GM18498 (cell line): ENCODE measurements at regions not wholly inside any gene's neighbourhood (a gene's known extent, or its start where the extent isn't known, plus 50 kb on each side); places are given as distances from the start of the nearest gene placed in this dataset.

Experiments used
- ATAC-seq: cut with Tn5 transposase; IDR thresholded peaks from one replicate; pipeline ENCODE4 v1.9.1; 2021; ENCODE audit warnings: mild to moderate bottlenecking, moderate library complexity; ENCODE audit not compliant: unreplicated experiment

GRCh38 chr13:95445131-95445530, 107.4 kb upstream of the CLDN10 start:
- ATAC-seq = no peak

- no peak for ATAC-seq
These were observed 104.7 kb upstream of the CLDN10 start for GRCh38 chr13:95447814-95448213.

DNA sequence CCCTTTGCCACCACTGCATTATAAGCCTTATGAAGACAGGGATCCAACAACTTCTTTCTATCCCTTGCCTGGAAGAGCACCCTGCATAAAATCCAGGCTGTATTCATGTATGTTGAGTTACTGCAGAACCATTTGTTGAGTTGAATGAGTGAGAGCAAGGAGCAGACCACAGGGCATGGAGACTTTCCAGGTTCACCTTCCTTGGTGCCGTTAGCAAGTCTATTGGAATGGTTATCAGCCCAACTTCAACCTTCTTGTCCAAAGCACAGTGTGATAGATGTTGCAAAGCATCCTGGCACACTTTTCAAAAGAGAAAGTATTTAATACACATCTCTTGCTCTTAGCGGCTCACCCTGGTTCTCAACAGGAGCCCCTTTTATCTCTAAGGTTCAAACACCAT, 100.9 kb upstream of the CLDN10 start:
- ATAC-seq = no peak

GRCh38 chr13:95452375-95452774, 100.1 kb upstream of the CLDN10 start:
- no peak for ATAC-seq

DNA sequence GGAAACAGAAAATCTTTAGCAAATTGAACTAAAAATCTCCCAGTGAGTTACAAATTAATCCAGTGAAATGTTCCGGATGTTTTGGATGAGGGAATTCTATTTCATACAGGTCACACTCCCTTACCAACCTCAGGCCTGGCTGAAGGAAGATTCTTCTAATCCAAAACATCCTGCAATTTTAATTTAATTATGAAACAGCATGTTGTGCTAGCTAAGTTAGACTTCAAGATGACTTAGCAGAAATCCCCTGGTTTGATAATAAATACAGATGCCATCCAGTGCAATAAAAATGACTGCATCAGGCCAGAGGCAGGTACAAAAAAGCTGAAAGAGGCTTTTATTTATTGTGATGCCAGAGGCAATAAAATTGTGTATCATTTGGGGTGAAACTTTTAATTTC, 96.7 kb upstream of the CLDN10 start:
- no peak for ATAC-seq

DNA sequence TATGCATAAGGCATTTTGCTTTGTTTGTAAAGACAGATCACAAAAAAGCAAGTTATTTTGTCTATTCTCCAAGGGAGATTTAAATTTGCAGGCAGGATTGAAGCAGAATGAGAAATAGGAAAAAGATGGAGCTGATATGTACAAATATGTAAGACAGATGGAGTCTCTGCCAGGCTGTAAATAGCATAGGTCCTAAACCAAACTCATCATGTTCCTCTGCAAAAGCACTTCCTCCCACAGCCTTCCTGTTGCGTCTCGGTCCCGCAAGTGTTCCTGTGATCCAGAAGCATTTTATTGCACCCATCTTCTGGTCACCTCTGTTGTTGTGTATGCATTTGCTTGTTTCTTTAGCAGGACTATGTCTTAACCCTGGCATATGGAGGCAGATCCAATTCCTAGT, 95.7 kb upstream of the CLDN10 start:
- peak; percentile 13 for ATAC-seq

- peak; percentile 99 for ATAC-seq
These were observed 95.2 kb upstream of the CLDN10 start for GRCh38 chr13:95457294-95457693.

- ATAC-seq = no peak
These were observed 89.7 kb upstream of the CLDN10 start for GRCh38 chr13:95462801-95463200.

GRCh38 chr13:95463531-95463930, 89.0 kb upstream of the CLDN10 start:
- ATAC-seq = no peak

GRCh38 chr13:95470574-95471366, 81.8 kb upstream of the CLDN10 start:
- ATAC-seq = no peak

- ATAC-seq = no peak
These were observed 80.6 kb upstream of the CLDN10 start for GRCh38 chr13:95471960-95472359.

DNA sequence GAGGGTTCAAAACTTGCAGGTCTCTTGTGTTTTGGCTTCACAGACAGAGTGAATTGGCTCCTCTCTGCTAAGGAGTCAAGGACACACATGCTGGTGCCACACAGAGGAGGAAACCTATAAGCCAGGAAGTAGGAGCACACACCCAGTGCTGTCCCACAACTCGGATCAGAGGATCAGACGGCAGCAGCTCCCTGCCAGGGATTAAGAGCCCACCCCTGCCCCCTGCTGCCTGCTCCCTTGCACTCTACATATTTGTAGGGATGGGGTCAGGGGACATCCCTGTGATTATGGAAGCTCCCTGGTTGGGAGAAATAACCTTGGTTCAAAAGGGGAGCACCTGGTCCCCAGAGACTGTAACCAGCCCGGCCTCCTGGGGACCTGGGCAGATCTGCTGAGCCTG, 77.5 kb upstream of the CLDN10 start:
- ATAC-seq = no peak

GRCh38 chr13:95477187-95477586, 75.3 kb upstream of the CLDN10 start:
- no peak for ATAC-seq

DNA sequence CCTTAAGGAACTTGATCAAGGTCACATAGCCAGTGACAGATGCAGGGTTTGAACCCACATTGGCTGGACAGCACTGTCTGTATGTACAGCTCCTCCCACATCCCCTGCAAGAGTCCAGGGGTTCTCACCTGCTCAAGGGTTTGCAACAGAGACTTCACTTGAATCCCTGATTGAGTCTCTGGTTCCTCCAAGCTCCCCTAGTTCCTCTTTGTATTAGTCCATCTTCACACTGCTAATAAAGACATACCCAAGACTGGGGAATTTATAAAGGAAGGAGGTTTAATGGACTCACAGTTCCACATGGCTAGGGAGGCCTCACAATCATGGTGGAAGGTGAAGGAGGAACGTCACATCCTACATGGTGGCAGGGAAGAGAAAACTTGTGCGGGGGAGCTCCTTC, 72.8 kb upstream of the CLDN10 start:
- ATAC-seq = peak; percentile 11

GRCh38 chr13:95480131-95480545, 72.4 kb upstream of the CLDN10 start:
- peak; percentile 52 for ATAC-seq

DNA sequence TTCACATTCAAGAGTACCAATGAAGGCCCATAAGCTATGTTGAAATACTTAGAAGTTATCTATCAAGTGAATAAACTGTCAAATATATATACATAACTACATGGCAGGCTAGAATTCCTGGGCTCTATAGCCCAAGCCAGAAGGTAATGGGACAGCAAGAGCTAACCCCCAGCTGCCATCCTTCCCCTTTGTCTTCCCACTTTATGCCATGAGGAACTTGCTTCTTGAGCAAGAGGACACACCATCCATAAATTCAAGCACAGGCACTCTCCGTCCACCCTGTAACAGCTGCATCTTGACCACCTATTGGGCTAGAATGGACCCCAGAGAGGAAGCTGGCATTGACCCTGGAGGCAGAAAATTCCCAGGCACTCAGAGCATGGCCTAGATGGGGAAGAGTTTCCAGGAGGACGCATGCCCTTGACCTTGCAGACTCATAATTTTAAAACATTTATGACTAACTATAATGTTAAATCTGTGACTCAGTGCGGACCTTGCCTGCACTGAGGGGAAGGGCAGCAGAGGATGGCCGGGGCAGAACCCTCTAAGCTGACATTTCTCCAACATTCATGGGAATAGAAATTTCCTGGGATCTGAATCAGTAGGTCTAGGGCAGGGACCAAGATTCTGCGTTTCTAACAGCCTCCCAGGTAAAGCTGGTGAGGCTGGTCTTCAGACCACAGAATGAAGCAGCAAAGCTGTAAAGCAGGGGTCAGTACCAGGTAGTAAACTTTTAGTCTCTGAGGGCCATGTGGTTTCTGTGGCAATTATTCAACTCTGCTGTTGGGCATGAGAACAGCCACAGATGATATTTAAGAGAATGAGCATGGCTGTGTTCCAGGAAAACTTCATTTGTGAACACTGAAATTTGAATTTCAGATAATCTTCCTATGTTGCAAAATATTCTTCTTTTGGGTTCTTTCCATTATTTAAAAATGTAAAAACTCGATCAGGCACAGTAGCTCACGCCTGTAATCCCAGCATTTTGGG, 71.4 kb upstream of the CLDN10 start:
- ATAC-seq = no peak

- no peak for ATAC-seq
These were observed 68.5 kb upstream of the CLDN10 start for GRCh38 chr13:95484052-95484451.

DNA sequence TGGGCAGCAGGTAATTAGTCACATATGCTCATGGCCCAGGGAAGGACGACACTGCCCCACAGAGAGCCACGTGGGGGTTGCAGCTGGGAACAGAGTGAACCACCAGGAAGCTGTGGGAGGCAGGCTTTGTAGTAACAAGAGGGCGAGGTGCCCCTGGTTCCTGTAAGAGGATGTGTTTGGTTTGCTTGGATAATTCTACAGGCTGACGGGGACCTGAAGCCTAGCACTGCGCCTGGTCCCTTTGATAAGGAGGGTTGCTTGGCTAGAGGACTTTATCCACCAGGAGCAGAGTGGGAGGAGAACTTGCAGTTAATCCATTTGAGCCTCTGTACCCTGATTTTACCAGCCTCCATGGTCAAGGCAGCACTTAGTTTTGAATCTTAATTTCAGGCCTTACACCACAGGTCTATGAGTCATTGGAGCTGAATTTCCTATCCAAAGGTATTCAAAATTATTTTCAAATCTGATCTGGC, 67.4 kb upstream of the CLDN10 start:
- ATAC-seq = no peak

DNA sequence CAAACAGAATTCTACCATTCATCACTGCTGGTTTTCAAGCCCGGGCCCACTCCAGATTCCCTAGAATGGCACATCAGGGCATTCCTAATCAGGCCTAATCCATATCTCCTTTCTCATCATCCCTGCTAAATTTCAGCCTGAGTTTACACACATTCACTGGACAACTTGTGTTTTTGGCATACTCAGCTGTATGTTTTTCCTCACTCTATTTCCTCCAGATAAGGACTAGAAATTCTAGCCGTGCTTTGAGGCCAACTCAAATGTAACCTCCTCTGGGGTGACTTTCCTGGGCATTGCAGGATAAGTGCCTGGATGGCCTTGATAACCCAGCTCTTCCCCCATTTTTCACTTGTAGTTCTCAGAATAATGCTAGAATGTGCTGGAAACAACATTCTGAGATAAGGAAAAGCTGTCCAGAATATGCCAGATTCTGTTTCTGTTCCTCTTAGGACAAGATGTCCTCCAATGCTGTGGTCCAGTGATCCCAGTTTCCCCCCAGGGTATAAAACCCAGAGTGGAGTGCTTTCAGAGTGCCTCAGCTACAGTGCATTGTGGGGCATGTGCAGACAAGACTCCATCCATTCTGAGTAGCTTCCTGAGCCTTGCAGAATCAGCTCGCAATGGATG, 66.9 kb upstream of the CLDN10 start:
- no peak for ATAC-seq

DNA sequence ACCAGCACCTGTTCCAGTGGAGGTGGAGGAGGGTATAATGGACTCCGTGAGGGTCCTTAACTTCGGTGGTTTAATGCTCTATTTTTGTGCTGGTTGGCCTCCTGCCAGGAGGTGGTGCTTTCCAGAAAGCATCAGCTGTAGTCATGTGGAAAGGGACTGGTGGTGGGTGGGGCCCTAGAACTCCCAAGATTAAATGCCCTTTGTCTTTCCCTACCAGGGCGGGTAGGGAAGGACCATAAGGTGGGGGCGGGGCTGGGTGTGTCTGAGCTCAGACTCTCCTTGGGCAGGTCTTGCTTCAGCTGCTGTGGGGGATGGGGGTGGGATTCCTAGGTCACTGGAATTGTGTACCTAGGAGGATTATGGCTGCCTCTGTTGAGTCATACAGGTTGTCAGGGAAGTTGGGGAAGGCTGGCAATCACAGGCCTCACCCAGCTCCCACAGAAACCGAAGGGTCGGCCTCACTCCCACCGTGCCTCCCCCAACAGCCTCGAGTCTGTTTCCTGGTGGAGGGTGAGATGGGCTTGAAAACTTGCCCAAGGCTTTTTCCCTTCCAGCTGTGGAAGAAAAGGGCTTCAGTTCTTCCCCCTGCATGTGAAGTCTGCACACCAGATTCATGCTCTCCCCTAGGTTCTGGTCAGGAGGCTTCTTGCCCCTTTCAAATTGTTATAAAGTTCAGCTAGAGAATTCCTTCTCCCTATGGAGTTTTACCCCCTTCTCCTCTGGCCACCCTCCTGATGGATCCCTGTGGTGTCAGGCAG, 60.3 kb upstream of the CLDN10 start:
- no peak for ATAC-seq
